H9 (cell line): ENCODE measurements at regions not wholly inside any gene's neighbourhood (a gene's known extent, or its start where the extent isn't known, plus 50 kb on each side); places are given as distances from the start of the nearest gene placed in this dataset.

ENCODE experiments used
- DNase-seq: peaks from one replicate; pipeline ENCODE4 v3.0.0-alpha.2; 2017
- H2AFZ ChIP-seq: one replicate; pipeline ENCODE4 v1.6.1; 2013; ENCODE audit warnings: mild to moderate bottlenecking, low read length, control low read depth, moderate library complexity
- H2AK5ac ChIP-seq: 2 replicates; pipeline ENCODE4 v1.6.1; 2013; ENCODE audit warnings: low read length, control low read depth, mixed read lengths; ENCODE audit not compliant: insufficient read length
- H2BK120ac ChIP-seq: one replicate; pipeline ENCODE4 v1.6.1; 2013; ENCODE audit warnings: low read depth, mild to moderate bottlenecking, low read length, control low read depth, inconsistent platforms; ENCODE audit not compliant: poor library complexity, severe bottlenecking
- H2BK12ac ChIP-seq: 2 replicates; pipeline ENCODE4 v1.6.1; 2013; ENCODE audit warnings: low read length, control low read depth, mixed read lengths, low read depth; ENCODE audit not compliant: insufficient read length
- H2BK15ac ChIP-seq: 2 replicates; pipeline ENCODE4 v1.6.1; 2013; ENCODE audit warnings: low read depth, low read length, control low read depth
- H2BK20ac ChIP-seq: one replicate; pipeline ENCODE4 v1.6.1; 2013; ENCODE audit warnings: low read depth, mild to moderate bottlenecking, low read length, control low read depth, inconsistent platforms; ENCODE audit not compliant: poor library complexity, severe bottlenecking
- H2BK5ac ChIP-seq: 2 replicates; pipeline ENCODE4 v1.6.1; 2013; ENCODE audit warnings: low read length, control low read depth, mixed read lengths; ENCODE audit not compliant: insufficient read length
- H3K14ac ChIP-seq: 2 replicates; pipeline ENCODE4 v1.6.1; 2013; ENCODE audit warnings: low read length, control low read depth; ENCODE audit not compliant: insufficient read depth
- H3K18ac ChIP-seq: 2 replicates; pipeline ENCODE4 v1.6.1; 2013; ENCODE audit warnings: low read depth, mild to moderate bottlenecking, mixed read lengths, low read length, control low read depth; ENCODE audit not compliant: insufficient read length
- H3K23ac ChIP-seq: 2 replicates; pipeline ENCODE4 v1.6.1; 2013; ENCODE audit warnings: low read length, control low read depth, mixed read lengths, low read depth; ENCODE audit not compliant: insufficient read length
- H3K23me2 ChIP-seq: 2 replicates; pipeline ENCODE4 v1.6.1; 2013; ENCODE audit warnings: low read depth, mild to moderate bottlenecking, mixed read lengths, low read length, control low read depth; ENCODE audit not compliant: insufficient read length, poor library complexity, severe bottlenecking
- H3K27ac ChIP-seq: 2 replicates; pipeline ENCODE4 v1.5.1; 2013; ENCODE audit warnings: low read length, control low read depth, mixed read lengths, low read depth; ENCODE audit not compliant: insufficient read length
- H3K27me3 ChIP-seq: 2 replicates; pipeline ENCODE4 v1.6.1; 2013; ENCODE audit warnings: low read length, control low read depth, inconsistent platforms; ENCODE audit not compliant: insufficient read depth
- H3K4ac ChIP-seq: 2 replicates; pipeline ENCODE4 v1.6.1; 2013; ENCODE audit warnings: low read depth, mild to moderate bottlenecking, control low read depth, inconsistent platforms, low read length, moderate library complexity
- H3K4me1 ChIP-seq: 2 replicates; pipeline ENCODE4 v1.6.1; 2013; ENCODE audit warnings: low read length, control low read depth, inconsistent platforms; ENCODE audit not compliant: insufficient read depth
- H3K4me2 ChIP-seq: 2 replicates; pipeline ENCODE4 v1.6.1; 2013; ENCODE audit warnings: low read length, control low read depth, mixed read lengths; ENCODE audit not compliant: insufficient read length, insufficient read depth
- H3K56ac ChIP-seq: 2 replicates; pipeline ENCODE4 v1.6.1; 2013; ENCODE audit warnings: low read depth, mild to moderate bottlenecking, mixed read lengths, low read length, control low read depth; ENCODE audit not compliant: insufficient read length
- H3K79me1 ChIP-seq: 2 replicates; pipeline ENCODE4 v1.6.1; 2013; ENCODE audit warnings: low read depth, mild to moderate bottlenecking, moderate library complexity, low read length, control low read depth, inconsistent platforms; ENCODE audit not compliant: insufficient read depth, poor library complexity, severe bottlenecking
- H3K79me2 ChIP-seq: 2 replicates; pipeline ENCODE4 v1.6.1; 2013; ENCODE audit warnings: low read length, control low read depth, inconsistent platforms; ENCODE audit not compliant: insufficient read depth
- H3K9ac ChIP-seq: 2 replicates; pipeline ENCODE4 v1.6.1; 2013; ENCODE audit warnings: low read length, control low read depth, mixed read lengths; ENCODE audit not compliant: insufficient read length; ENCODE audit errors: extremely low read depth
- H3K9me3 ChIP-seq: one replicate; pipeline ENCODE4 v1.6.1; 2013; ENCODE audit warnings: low read depth, low read length, inconsistent platforms; ENCODE audit not compliant: control insufficient read depth
- H3T11ph ChIP-seq: one replicate; pipeline ENCODE4 v1.6.1; 2013; ENCODE audit warnings: mild to moderate bottlenecking, low read length, control low read depth, inconsistent platforms
- H4K20me1 ChIP-seq: one replicate; pipeline ENCODE4 v1.6.1; 2013; ENCODE audit not compliant: control insufficient read depth, insufficient read length, insufficient read depth
- H4K5ac ChIP-seq: 2 replicates; pipeline ENCODE4 v1.6.1; 2013; ENCODE audit warnings: low read depth, mild to moderate bottlenecking, mixed read lengths, low read length, control low read depth; ENCODE audit not compliant: insufficient read length
- H4K8ac ChIP-seq: replicated peaks from 2 replicates; pipeline ENCODE4 v1.6.1; 2013; ENCODE audit warnings: low read length, control low read depth, mixed read lengths, low read depth; ENCODE audit not compliant: insufficient read length
- H4K91ac ChIP-seq: 2 replicates; pipeline ENCODE4 v1.6.1; 2013; ENCODE audit warnings: low read depth, mild to moderate bottlenecking, moderate library complexity, mixed read lengths, low read length, control low read depth; ENCODE audit not compliant: insufficient read length
- H3K27ac Mint-ChIP-seq, 3 experiments: 2 replicates in 2 of 3; 3 replicates in 1 of 3; pipeline ENCODE4 v1.8.0; 2020 to 2021; ENCODE audit warnings: mixed read lengths in 3 of 3, mild to moderate bottlenecking in 1 of 3, moderate library complexity in 1 of 3
- H3K27me3 Mint-ChIP-seq: 2 replicates; pipeline ENCODE4 v1.8.0; 2021; ENCODE audit warnings: low read depth, mild to moderate bottlenecking, moderate library complexity, mixed read lengths
- H3K36me3 Mint-ChIP-seq, 3 experiments: 2 replicates in 2 of 3; 3 replicates in 1 of 3; pipeline ENCODE4 v1.8.0; 2020 to 2021; ENCODE audit warnings: low read depth in 3 of 3, mixed read lengths in 3 of 3; ENCODE audit not compliant: insufficient read depth in 1 of 3
- H3K4me1 Mint-ChIP-seq, 2 experiments: 2 replicates each; pipeline ENCODE4 v1.8.0; 2020; ENCODE audit warnings: mixed read lengths in 2 of 2
- H3K4me3 Mint-ChIP-seq, 2 experiments: 2 replicates in 1 of 2; 3 replicates in 1 of 2; pipeline ENCODE4 v1.8.0; 2020 to 2021; ENCODE audit warnings: mild to moderate bottlenecking in 2 of 2, mixed read lengths in 2 of 2, moderate library complexity in 1 of 2
- H3K9me3 Mint-ChIP-seq, 2 experiments: 2 replicates in 1 of 2; 3 replicates in 1 of 2; pipeline ENCODE4 v1.8.0; 2020; ENCODE audit warnings: mild to moderate bottlenecking in 2 of 2, mixed read lengths in 2 of 2, moderate library complexity in 1 of 2
- CTCF ChIP-seq: fragments of 200-600 bp; sonication (generic); conservative IDR thresholded peaks from 3 replicates; pipeline ENCODE4 v1.8.0; 2021; ENCODE audit warnings: antibody characterized with exemption, mild to moderate bottlenecking
- WGBS: extraction: QIAGEN DNeasy Blood & Tissue Kit; methylation state at CpG from one replicate; pipeline ENCODE4 v1.1.7; 2013; ENCODE audit warnings: missing lambda C conversion rate, low lambda C conversion rate, mixed read lengths; ENCODE audit not compliant: insufficient read length; ENCODE audit errors: extremely low coverage; 5-methylcytosine and 5-hydroxymethylcytosine counted together

- Histone ChIP-seq H2AK5ac (no peak overlapping the region), H3K56ac (no peak overlapping the region), H3K23ac (no peak overlapping the region), H3K4ac (no peak overlapping the region), H2BK5ac (no peak overlapping the region), H3K4me1 (no peaks in the 10 kb centered on the region), H4K8ac (no peak overlapping the region), H3T11ph (no peak overlapping the region), H3K4me2 (no peak overlapping the region), H3K27ac (no peak overlapping the region), H2AFZ (no peak overlapping the region), H2BK120ac (no peak overlapping the region), H4K5ac (no peak overlapping the region), H4K91ac (no peak overlapping the region), H3K9me3 (no peaks in the 10 kb centered on the region), H3K14ac (no peak overlapping the region), H2BK12ac (no peak overlapping the region), H3K9ac (no peak overlapping the region), H3K23me2 (no peaks in the 10 kb centered on the region), H3K79me1 (no peaks in the 10 kb centered on the region), H3K18ac (no peak overlapping the region), H4K20me1 (no peaks in the 10 kb centered on the region), H2BK20ac (no peak overlapping the region), H3K79me2 (no peaks in the 10 kb centered on the region), H3K27me3 (no peaks in the 10 kb centered on the region), H2BK15ac (no peak overlapping the region)
- Mint-ChIP-seq H3K4me3 (no peak overlapping the region), H3K27ac (no peak overlapping the region), H3K27me3 (peaks cover 10% of the 10 kb centered on the region; the same call in 1 of the 2 replicates), H3K9me3 (no peaks in the 10 kb centered on the region), H3K4me1 (no peaks in the 10 kb centered on the region), H3K36me3 (no peaks in the 10 kb centered on the region)
- no CpG with 5 or more reads among the region's 1 CpG for WGBS
- no peak for DNase-seq
- TF ChIP-seq CTCF: no peak
These were observed 592.5 kb upstream of the NOVA1 start for GRCh38 chr14:27190296-27190695.
